ENCODE measurements at regions not wholly inside any gene's neighbourhood (a gene's known extent, or its start where the extent isn't known, plus 50 kb on each side); places are given as distances from the start of the nearest gene placed in this dataset.
"Not testable (repeated sequence)": the region's sequence is repeated elsewhere in the genome, so short reads cannot be mapped to it uniquely, and the experiment has no call there.

DNA sequence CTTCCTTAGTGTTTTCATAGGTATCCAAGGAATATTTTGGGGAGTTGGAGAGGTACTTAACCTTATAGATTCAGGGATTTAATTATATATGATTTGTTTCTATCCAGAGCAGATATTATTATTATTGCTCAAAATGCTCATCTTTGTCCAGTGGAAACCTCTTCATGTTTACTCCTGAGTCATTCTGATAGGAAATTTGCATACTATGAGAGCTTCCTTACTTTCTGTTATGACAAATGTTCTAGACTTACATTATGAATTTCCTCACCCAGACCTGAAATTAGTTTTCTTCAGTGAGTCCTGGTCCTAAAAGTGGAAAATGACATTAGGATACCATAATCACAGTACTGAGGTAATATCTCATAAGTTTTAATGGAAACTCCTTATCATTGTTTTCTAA, 57.5 kb upstream of the PLPPR5 start:
- no peak for DNase-seq

- DNase-seq, result no peak
Measured at GRCh38 chr1:99069146-99069545, 64.5 kb upstream of the PLPPR5 start.

GRCh38 chr1:99078529-99078928, 73.9 kb upstream of the PLPPR5 start:
- DNase-seq, result not testable (repeated sequence)

GRCh38 chr1:99082366-99082765, 77.7 kb upstream of the PLPPR5 start:
- no peak for DNase-seq

- no peak for DNase-seq
Measured at GRCh38 chr1:99083338-99083737, 78.7 kb upstream of the PLPPR5 start.

- no peak for DNase-seq
Measured at GRCh38 chr1:99084562-99084961, 79.9 kb upstream of the PLPPR5 start.

- no peak for DNase-seq
Measured at GRCh38 chr1:99086057-99086456, 81.4 kb upstream of the PLPPR5 start.

DNA sequence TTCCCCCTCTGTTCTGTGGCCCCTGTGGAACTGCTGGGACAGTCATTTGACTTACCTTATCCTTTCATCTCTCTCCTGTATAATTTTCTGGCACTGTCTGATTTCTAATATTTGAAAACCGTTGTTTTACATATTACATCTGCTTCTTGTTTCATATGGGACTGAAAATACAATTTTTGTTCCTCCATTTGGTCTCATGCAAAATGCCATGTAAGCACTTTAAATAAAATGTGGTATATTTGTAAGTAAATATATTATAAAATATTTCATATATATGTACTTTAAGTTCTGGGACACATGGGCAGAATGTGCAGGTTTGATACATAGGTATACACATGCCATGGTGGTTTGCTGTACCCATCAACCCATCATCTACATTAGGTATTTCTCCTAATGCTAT, 93.9 kb upstream of the PLPPR5 start:
- DNase-seq, result no peak

DNA sequence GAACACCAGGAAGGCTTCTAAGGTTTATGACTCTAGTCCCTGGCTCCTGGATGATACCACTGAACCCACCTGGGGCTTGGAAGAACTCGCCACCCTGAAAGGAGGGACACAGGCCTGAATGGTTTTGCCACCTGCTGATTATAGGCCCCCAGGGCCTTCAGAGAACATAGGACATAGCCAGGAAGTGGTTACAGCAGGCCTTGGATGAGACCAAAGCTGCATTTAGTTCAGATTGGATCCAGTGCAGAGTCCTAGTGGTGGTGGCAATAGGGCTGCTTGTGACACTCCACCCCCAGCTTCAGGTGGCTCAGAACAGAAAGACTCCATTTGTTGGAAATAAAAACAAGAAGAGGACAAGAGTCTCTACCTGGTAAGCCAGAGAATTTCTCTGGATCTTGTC, 101.6 kb upstream of the PLPPR5 start:
- DNase-seq, result no peak

DNA sequence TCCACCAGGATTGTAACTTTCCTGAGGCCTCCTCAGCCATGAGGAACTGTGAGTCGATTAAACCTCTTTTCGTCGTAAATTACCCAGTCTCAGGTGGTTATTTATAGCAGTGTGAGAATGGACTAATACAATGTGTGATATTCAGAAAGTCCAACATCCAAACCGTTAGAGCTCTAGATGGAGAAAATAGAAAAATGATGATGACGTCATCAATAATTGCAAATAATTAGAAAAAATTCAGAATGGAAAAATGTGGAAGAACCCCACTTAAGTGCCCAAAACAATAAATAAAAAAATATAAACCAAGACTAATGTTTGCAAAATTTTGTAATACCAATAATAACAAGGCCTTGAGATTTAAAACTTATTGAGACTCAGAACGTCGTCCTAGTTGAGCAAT, 103.0 kb upstream of the PLPPR5 start:
- no peak for DNase-seq

DNA sequence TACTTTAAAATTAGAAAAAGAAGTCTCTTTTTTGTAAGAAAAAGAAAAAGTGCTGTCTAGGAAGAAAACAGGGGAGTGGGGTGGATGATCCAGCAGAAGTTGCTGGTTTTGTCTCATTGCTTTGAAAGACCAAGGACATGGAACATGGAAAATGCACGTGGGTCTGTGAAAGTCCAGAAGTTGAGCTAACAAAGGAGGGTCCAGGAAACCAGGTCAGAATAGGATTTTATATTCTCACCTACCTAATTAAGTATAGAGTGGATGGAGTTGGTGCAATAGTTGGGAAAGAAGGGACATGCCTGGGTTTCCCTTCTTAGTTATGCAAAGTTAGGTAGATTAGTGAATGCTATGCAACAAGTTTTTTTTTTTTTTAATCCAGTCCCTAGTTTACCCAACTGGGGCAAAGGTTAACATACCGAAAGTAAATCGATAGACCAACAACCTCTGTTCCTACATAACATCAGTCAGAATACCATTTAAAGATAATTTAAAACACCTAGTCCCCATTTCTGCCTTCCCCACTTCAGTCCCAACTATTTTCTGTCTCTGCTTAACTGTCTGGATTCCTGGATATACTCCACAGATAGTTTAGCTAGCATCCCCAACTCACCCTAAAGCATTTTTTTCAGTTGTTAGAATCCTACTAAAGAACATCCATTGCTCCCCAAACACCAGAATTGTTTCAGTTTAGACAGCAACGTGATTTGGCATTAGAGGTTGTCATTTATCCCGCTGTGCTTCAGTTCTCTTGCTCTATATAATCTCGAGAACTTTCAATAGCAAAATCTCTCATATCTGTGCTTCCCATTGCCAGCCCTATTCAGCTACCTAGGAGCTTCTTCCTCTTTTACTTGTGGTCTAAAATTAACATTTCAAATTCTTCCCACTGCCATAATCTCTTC, 105.7 kb upstream of the PLPPR5 start:
- DNase-seq, result no peak

DNA sequence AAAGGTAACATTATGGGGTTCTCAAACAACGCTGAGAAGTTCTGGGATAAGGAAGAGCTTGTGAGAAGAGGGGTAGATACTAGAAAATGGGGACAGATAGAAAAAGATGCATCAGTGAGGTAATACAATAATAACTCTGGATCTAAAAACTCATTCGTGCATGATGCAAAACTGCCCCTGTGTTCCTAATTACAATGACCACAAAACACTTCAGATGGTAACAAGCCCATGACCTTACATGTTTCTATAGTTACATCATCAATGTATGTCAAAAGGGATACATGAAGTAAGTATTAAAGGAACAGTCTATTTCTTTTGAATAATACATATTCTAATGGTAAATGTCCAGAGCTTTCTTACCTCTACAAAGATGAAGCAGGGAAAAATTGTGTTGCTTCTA, 110.6 kb upstream of the PLPPR5 start:
- peak; percentile 9 for DNase-seq

DNA sequence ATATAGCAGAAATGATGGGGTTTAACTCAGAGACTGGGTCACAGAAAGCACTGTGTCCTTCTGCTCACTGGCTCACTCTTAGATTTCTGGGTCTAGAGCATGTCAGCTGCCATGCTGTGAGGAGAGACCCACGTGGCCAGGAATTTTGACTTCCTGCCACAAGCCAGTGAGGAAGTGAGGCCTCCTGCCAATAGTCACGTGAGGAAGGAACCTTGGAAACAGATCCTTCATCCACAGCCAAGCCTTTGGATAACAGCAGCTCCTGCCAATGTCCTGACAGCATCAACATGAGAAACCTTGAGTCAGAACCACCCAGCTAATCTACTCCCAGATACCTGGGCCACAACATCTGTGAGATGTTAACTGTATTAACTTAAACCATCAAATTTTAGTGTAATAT, 114.5 kb upstream of the PLPPR5 start:
- DNase-seq, result no peak

DNA sequence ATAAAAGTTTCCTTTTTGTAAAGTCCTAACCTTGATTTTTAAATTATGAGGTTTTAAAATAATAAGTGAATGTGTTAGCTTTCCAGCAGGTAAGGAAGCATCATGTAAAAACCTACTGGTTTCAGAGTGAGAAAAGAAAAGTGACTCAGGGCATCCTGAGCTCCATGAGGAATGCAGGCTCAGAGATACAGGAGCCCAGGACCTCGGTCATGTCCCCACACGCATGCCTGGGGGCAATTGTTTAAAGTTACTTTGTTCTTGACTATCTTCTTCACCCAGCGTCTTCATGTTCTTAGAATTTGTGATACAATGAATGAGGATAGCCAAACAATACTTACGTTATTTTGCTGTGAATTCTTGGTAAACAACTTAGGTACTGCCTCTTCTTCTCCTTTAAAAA, 117.4 kb upstream of the PLPPR5 start:
- DNase-seq, result no peak

DNA sequence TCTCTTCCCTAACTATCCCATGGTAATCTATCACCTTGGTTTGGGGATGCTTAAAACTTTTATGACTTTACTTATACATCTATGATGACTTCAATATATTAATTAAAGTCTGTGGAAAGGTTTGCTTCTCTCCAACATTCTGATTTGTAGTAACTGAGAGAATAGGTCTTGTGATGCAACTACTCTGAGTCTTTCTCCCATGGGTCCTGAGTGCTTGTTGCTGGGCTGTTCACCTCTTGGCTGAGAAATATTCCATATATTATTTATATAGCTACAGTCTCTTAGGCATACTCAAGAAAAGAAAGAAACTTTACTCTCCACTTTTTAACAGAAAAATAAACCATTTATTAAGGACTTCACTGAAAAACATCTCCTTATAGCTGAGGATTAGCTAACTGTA, 119.3 kb upstream of the PLPPR5 start:
- DNase-seq, result no peak

DNA sequence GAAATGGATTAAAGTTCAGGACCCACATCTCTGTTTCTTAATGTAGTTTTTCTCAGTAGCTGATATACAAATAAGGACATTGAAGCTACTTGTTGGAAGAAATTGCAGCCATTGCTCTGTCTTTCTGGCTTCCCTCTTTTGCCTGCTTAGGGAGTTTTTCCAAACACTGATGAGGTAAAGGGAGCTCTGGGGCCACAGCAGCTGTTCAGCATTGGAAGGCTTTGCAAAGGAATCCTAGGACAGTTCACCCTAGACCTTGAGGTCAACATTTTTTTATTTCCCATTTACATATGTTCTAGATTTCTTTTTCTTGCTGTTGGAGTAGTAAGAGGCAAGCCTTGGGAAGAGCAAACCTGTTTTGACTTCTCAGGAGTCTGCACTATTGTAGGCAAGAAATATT, 126.9 kb upstream of the PLPPR5 start:
- DNase-seq, result no peak

DNA sequence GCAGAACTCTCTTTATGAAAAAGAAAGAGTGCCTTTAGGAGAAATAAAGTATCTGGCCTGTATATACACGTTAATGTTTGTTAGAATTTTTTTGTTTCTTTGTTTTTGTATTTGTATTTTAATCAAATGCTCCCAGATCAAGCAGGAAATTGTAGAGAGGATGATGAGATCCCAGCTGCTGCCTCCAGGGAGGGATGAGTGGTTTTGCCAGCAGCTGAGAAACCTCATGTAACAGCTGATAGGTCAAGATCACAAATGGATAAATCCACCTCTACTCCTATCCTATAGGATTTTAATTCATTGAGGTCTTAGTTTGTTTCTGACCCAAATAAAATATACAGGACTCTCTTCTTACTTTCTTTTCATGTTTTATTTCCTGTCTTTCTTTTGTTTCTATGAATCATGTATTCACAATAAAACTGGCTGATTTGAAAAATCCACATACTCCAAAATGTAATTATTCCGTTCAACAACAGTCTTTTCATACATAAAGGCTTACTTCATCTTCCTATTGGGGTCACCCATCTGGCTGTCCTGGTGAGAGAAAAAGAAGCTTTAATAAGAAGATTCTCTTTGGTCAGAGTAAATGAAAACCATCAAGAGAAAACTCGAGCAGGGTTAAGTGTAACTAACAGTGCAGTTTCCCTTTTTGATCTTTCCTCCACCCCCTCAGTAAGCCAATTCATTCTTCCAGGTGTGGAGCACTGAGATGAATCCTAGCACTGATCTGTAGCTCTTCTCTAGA, 129.3 kb upstream of the PLPPR5 start:
- DNase-seq, result no peak

- DNase-seq, result no peak
Measured at GRCh38 chr1:99137554-99138206, 126.6 kb upstream of the PLPPR4 start.

GRCh38 chr1:99139876-99140275, 124.4 kb upstream of the PLPPR4 start:
- no peak for DNase-seq

GRCh38 chr1:99146129-99146848, 118.0 kb upstream of the PLPPR4 start:
- no peak for DNase-seq

- DNase-seq, result no peak
Measured at GRCh38 chr1:99149952-99150351, 114.3 kb upstream of the PLPPR4 start.

- no peak for DNase-seq
Measured at GRCh38 chr1:99152132-99152531, 112.2 kb upstream of the PLPPR4 start.

DNA sequence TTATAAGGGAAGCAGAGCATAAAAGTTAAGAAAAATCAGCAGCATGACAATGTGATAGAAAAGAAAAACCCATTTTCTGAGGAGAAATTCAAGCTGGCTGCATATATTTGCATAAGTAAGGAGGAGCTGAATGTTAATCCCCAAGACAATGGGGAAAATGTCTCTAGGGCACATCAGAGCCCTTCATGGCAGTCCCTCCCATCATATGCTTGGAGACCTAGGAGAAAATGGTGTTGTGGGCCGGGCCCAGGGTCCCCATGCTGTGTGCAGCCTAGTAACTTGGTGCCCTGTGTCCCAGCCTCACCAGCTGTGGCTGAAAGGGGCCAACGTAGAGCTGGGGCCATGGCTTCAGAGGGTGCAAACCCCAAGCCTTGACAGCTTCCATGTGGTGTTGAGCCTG, 100.6 kb upstream of the PLPPR4 start:
- DNase-seq, result no peak
